HL-60 (cell line): ENCODE measurements at regions not wholly inside any gene's neighbourhood (a gene's known extent, or its start where the extent isn't known, plus 50 kb on each side); places are given as distances from the start of the nearest gene placed in this dataset.

ENCODE experiments used
- DNase-seq, 2 experiments: peaks; one replicate each; pipeline ENCODE4 v3.0.0-alpha.2; 2010 to 2020; ENCODE audit warnings: low read depth in 1 of 2, low spot score in 1 of 2
- H3K27ac ChIP-seq: fragments of 250-450 bp; sonication (Bioruptor Pico); replicated peaks from 2 replicates; pipeline ENCODE4 v1.5.1; 2020; ENCODE audit warnings: mild to moderate bottlenecking, moderate library complexity
- H3K27me3 ChIP-seq: fragments of 250-450 bp; sonication (Bioruptor Pico); 2 replicates; pipeline ENCODE4 v1.5.1; 2021; ENCODE audit warnings: mild to moderate bottlenecking, moderate library complexity; ENCODE audit not compliant: insufficient read depth, poor library complexity, severe bottlenecking
- H3K4me3 ChIP-seq: replicated peaks from 2 replicates; pipeline ENCODE4 v1.5.1; 2011; ENCODE audit warnings: mild to moderate bottlenecking, control low read depth, low read length; ENCODE audit not compliant: insufficient read depth
- GABPA ChIP-seq: IDR thresholded peaks from 2 replicates; pipeline ENCODE4 v1.6.1; 2012; ENCODE audit warnings: low read depth
- POLR2AphosphoS5 ChIP-seq: IDR thresholded peaks from 2 replicates; pipeline ENCODE4 v1.6.1; 2012; ENCODE audit warnings: low read depth
- REST ChIP-seq: IDR thresholded peaks from 2 replicates; pipeline ENCODE4 v1.6.1; 2012; ENCODE audit warnings: low read depth; ENCODE audit not compliant: insufficient replicate concordance
- SPI1 ChIP-seq: IDR thresholded peaks from 2 replicates; pipeline ENCODE4 v1.6.1; 2012; ENCODE audit warnings: low read depth, mild to moderate bottlenecking, borderline replicate concordance
- TF ChIP-seq, protein P1 (sequence below): IDR thresholded peaks from one replicate; pipeline ENCODE4 v1.5.1; 2011; ENCODE audit warnings: low read length, control low read depth, inconsistent platforms; ENCODE audit not compliant: insufficient read depth

- no peak for DNase-seq
- Histone ChIP-seq H3K27me3 (no peaks in the 10 kb centered on the region), H3K4me3 (no peak overlapping the region), H3K27ac (no peak overlapping the region)
- no peak for TF ChIP-seq POLR2AphosphoS5
- TF ChIP-seq REST: no peak
- no peak for TF ChIP-seq SPI1
- TF ChIP-seq, protein P1, sequence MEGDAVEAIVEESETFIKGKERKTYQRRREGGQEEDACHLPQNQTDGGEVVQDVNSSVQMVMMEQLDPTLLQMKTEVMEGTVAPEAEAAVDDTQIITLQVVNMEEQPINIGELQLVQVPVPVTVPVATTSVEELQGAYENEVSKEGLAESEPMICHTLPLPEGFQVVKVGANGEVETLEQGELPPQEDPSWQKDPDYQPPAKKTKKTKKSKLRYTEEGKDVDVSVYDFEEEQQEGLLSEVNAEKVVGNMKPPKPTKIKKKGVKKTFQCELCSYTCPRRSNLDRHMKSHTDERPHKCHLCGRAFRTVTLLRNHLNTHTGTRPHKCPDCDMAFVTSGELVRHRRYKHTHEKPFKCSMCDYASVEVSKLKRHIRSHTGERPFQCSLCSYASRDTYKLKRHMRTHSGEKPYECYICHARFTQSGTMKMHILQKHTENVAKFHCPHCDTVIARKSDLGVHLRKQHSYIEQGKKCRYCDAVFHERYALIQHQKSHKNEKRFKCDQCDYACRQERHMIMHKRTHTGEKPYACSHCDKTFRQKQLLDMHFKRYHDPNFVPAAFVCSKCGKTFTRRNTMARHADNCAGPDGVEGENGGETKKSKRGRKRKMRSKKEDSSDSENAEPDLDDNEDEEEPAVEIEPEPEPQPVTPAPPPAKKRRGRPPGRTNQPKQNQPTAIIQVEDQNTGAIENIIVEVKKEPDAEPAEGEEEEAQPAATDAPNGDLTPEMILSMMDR: no peak
- TF ChIP-seq GABPA: no peak
Measured at GRCh38 chr1:2934156-2934540, 87.1 kb upstream of the ACTRT2 start.

DNA sequence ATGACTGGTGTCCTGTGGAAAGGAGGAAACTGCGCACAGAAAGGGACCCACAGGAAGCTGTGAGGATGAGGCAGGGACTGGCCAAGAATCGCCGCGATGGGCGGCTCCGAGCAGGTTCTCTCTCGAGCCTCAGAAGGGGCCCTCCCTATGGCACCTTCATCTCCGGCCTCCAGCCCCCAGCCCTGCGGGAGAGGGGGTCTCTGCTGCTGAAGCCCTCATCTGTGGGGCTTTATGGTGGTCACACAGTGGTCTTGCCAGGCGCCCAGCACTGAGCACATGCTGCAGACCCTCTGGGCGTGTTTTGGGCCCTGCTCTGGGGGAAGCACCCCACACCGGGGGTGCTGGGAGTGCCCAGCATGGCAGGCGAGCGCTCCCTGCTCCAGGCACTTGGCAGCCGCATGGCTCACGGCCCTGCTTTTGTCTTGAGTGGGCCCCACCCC lies 86.6 kb upstream of the ACTRT2 start:
- Histone ChIP-seq H3K27ac (no peak overlapping the region), H3K27me3 (no peaks in the 10 kb centered on the region), H3K4me3 (no peak overlapping the region)
- TF ChIP-seq POLR2AphosphoS5: no peak
- DNase-seq: no peak

DNA sequence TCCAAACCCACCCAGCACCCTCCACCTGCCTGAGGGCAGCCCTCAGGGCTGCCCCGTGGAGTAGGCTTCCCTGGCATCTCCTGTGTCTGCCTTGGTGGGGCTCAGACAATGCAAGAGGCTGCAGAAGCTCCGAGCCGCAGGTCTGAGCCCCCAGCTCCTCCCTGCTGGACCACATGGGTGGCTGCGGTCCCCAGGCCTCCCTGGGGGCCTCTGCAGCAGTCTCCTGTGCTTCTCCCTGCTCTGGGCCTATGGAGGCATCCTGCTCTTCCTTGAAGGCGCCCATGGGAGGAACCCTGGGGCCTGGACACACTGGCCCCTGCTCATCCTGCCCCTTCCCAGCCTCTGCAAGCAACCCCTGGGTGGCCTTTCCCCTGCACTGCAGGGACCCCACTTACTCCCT lies 86.1 kb upstream of the ACTRT2 start:
- H3K27me3 ChIP-seq: no peaks in the 10 kb centered on the region
- TF ChIP-seq REST (no peak), GABPA (no peak), POLR2AphosphoS5 (no peak), SPI1 (no peak)
- TF ChIP-seq, protein P1: no peak
- DNase-seq: no peak
- H3K27ac ChIP-seq: no peak overlapping the region
- H3K4me3 ChIP-seq: no peak overlapping the region

DNA sequence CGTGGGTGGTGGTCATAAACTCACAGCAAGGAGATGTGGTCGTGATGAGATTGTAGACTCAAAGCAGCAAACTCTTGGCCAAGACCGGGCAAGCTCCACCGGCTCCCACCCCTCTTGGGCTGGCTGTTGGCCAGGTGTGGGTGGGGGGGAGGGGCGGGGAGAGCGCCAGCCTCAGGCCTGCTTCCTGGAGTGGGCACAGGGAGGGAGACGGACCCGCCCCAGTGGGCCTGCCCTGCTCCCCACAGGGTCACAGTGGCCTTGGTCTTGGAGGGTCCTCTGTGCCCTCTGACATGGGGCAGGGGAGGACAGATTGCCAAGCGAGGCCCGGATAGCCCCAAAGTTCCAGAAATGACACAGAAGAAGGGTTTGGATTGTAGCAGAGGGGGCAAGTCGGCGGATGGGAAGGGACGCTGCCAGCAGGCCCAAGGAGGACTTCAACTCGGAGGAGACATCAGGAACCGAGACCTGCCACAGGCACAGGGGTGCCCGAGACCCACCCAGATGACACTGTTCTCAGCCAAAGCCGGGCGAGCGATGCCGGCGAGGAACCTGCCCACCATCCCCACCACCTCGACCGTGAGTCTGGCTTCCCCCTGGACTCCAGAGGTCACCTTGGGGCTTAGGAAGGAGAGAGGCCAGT lies 85.4 kb upstream of the ACTRT2 start:
- Histone ChIP-seq H3K27me3 (no peaks in the 10 kb centered on the region), H3K27ac (no peak overlapping the region), H3K4me3 (no peak overlapping the region)
- TF ChIP-seq POLR2AphosphoS5: no peak
- TF ChIP-seq, protein P1: no peak
- TF ChIP-seq REST: no peak
- TF ChIP-seq GABPA: no peak
- no peak for TF ChIP-seq SPI1
- no peak for DNase-seq
